ENCODE measurements at regions not wholly inside any gene's neighbourhood (a gene's known extent, or its start where the extent isn't known, plus 50 kb on each side); places are given as distances from the start of the nearest gene placed in this dataset.

GRCh38 chr16:51302042-51302441 lies 151.0 kb upstream of the SALL1 start:
- H3K36me3 Mint-ChIP-seq = no peaks in the 10 kb centered on the region
- no peak overlapping the region for H3K27ac Mint-ChIP-seq
- POLR2A ChIA-PET = no interaction called here
- ATAC-seq = no peak
- no peak overlapping the region for H3K4me3 Mint-ChIP-seq
- no peaks in the 10 kb centered on the region for H3K4me1 Mint-ChIP-seq
- DNase-seq = no peak
- H3K9me3 Mint-ChIP-seq = peaks cover 0 to 10% (median 7%) of the 10 kb centered on the region in 9 donors
- peaks cover 0 to 4% (median 0%) of the 10 kb centered on the region in 5 donors for H3K27me3 Mint-ChIP-seq

GRCh38 chr16:51298800-51299199 lies 147.7 kb upstream of the SALL1 start:
- Mint-ChIP-seq H3K27me3 (no peaks in the 10 kb centered on the region), H3K36me3 (no peaks in the 10 kb centered on the region), H3K27ac (no peak overlapping the region), H3K9me3 (peaks cover 0 to 16% (median 6%) of the 10 kb centered on the region in 9 donors), H3K4me3 (no peak overlapping the region), H3K4me1 (no peaks in the 10 kb centered on the region)
- ATAC-seq (no peak), DNase-seq (no peak)
- POLR2A ChIA-PET = no interaction called here

GRCh38 chr16:51290442-51291285 lies 139.6 kb upstream of the SALL1 start:
- POLR2A ChIA-PET = no interaction called here
- no peaks in the 10 kb centered on the region for H3K27me3 Mint-ChIP-seq
- no peaks in the 10 kb centered on the region for H3K36me3 Mint-ChIP-seq
- DNase-seq (no peak), ATAC-seq (no peak)
- no peak overlapping the region for H3K27ac Mint-ChIP-seq
- H3K4me1 Mint-ChIP-seq = no peaks in the 10 kb centered on the region
- H3K9me3 Mint-ChIP-seq = peaks cover 0 to 6% (median 2%) of the 10 kb centered on the region in 9 donors
- no peak overlapping the region for H3K4me3 Mint-ChIP-seq

GRCh38 chr16:51289336-51289735 lies 138.3 kb upstream of the SALL1 start:
- H3K27me3 Mint-ChIP-seq = no peaks in the 10 kb centered on the region
- POLR2A ChIA-PET = no interaction called here
- ATAC-seq (no peak), DNase-seq (no peak)
- H3K36me3 Mint-ChIP-seq = no peaks in the 10 kb centered on the region
- H3K27ac Mint-ChIP-seq = no peak overlapping the region
- H3K4me1 Mint-ChIP-seq = no peaks in the 10 kb centered on the region
- H3K4me3 Mint-ChIP-seq = no peak overlapping the region
- H3K9me3 Mint-ChIP-seq = peaks cover 0 to 6% (median 2%) of the 10 kb centered on the region in 9 donors

- no peaks in the 10 kb centered on the region for H3K4me1 Mint-ChIP-seq
- no peak overlapping the region for H3K4me3 Mint-ChIP-seq
- DNase-seq (no peak), ATAC-seq (no peak)
- H3K27ac Mint-ChIP-seq = no peak overlapping the region
- peaks cover 0 to 5% (median 0%) of the 10 kb centered on the region in 5 donors for H3K27me3 Mint-ChIP-seq
- POLR2A ChIA-PET = no interaction called here
- H3K9me3 Mint-ChIP-seq = peaks cover 0 to 9% (median 0%) of the 10 kb centered on the region in 9 donors
- H3K36me3 Mint-ChIP-seq = no peaks in the 10 kb centered on the region
These were observed 136.2 kb upstream of the SALL1 start for GRCh38 chr16:51287121-51287755.

- ATAC-seq (no peak), DNase-seq (no peak)
- POLR2A ChIA-PET = no interaction called here
- H3K27me3 Mint-ChIP-seq = peaks cover 0 to 5% (median 0%) of the 10 kb centered on the region in 5 donors
- H3K4me1 Mint-ChIP-seq = no peaks in the 10 kb centered on the region
- H3K4me3 Mint-ChIP-seq = no peak overlapping the region
- H3K9me3 Mint-ChIP-seq = peaks cover 0 to 9% (median 0%) of the 10 kb centered on the region in 9 donors
- H3K36me3 Mint-ChIP-seq = no peaks in the 10 kb centered on the region
- H3K27ac Mint-ChIP-seq = no peak overlapping the region
These were observed 135.2 kb upstream of the SALL1 start for GRCh38 chr16:51286272-51286671.

GRCh38 chr16:51276336-51276735 lies 125.3 kb upstream of the SALL1 start:
- Mint-ChIP-seq H3K27ac (no peak overlapping the region), H3K36me3 (no peaks in the 10 kb centered on the region), H3K27me3 (peaks cover 0 to 3% (median 0%) of the 10 kb centered on the region in 5 donors), H3K9me3 (peaks cover 0 to 9% (median 6%) of the 10 kb centered on the region in 9 donors), H3K4me3 (no peak overlapping the region), H3K4me1 (no peaks in the 10 kb centered on the region)
- POLR2A ChIA-PET = no interaction called here
- DNase-seq = no peak
- no peak for ATAC-seq

- POLR2A ChIA-PET = no interaction called here
- Mint-ChIP-seq H3K27me3 (peaks cover 0 to 3% (median 0%) of the 10 kb centered on the region in 5 donors), H3K36me3 (no peaks in the 10 kb centered on the region), H3K4me3 (no peak overlapping the region), H3K27ac (no peak overlapping the region), H3K4me1 (no peaks in the 10 kb centered on the region), H3K9me3 (peaks cover 0 to 32% (median 4%) of the 10 kb centered on the region in 9 donors)
- DNase-seq = no peak
- no peak for ATAC-seq
These were observed 121.3 kb upstream of the SALL1 start for GRCh38 chr16:51272420-51272819.

GRCh38 chr16:51271156-51271701 lies 120.2 kb upstream of the SALL1 start:
- POLR2A ChIA-PET = no interaction called here
- no peak for DNase-seq

GRCh38 chr16:51268237-51268636 lies 117.2 kb upstream of the SALL1 start:
- Mint-ChIP-seq H3K27me3 (peaks cover 0 to 3% (median 0%) of the 10 kb centered on the region in 5 donors), H3K36me3 (peaks cover 0 to 4% (median 0%) of the 10 kb centered on the region in 3 donors), H3K4me3 (no peak overlapping the region), H3K27ac (no peak overlapping the region), H3K9me3 (peaks cover 5 to 58% (median 12%) of the 10 kb centered on the region in 9 donors), H3K4me1 (no peaks in the 10 kb centered on the region)
- POLR2A ChIA-PET = no interaction called here
- ATAC-seq = no peak
- no peak for DNase-seq

More at GRCh38 chr16:51271156-51271701, 120.2 kb upstream of the SALL1 start:
- Mint-ChIP-seq H3K27me3 (peaks cover 0 to 3% (median 0%) of the 10 kb centered on the region in 5 donors), H3K36me3 (no peaks in the 10 kb centered on the region), H3K9me3 (peaks cover 0 to 41% (median 7%) of the 10 kb centered on the region in 9 donors), H3K27ac (no peak overlapping the region), H3K4me1 (no peaks in the 10 kb centered on the region), H3K4me3 (no peak overlapping the region)
- no peak for ATAC-seq

GRCh38 chr16:51267681-51268080 lies 116.6 kb upstream of the SALL1 start:
- H3K36me3 Mint-ChIP-seq = peaks cover 0 to 5% (median 0%) of the 10 kb centered on the region in 3 donors
- POLR2A ChIA-PET = no interaction called here

GRCh38 chr16:51262428-51262827 lies 111.4 kb upstream of the SALL1 start:
- H3K4me3 Mint-ChIP-seq = no peak overlapping the region
- ATAC-seq (no peak), DNase-seq (no peak)
- H3K4me1 Mint-ChIP-seq = no peaks in the 10 kb centered on the region
- H3K36me3 Mint-ChIP-seq = peaks cover 0 to 5% (median 0%) of the 10 kb centered on the region in 3 donors
- peaks cover 0 to 67% (median 18%) of the 10 kb centered on the region in 9 donors for H3K9me3 Mint-ChIP-seq
- H3K27me3 Mint-ChIP-seq = no peaks in the 10 kb centered on the region
- H3K27ac Mint-ChIP-seq = no peak overlapping the region
- POLR2A ChIA-PET = no interaction called here

More at GRCh38 chr16:51267681-51268080, 116.6 kb upstream of the SALL1 start:
- peaks cover 5 to 61% (median 12%) of the 10 kb centered on the region in 9 donors for H3K9me3 Mint-ChIP-seq
- no peaks in the 10 kb centered on the region for H3K4me1 Mint-ChIP-seq
- DNase-seq (no peak), ATAC-seq (no peak)
- H3K27ac Mint-ChIP-seq = no peak overlapping the region
- peaks cover 0 to 3% (median 0%) of the 10 kb centered on the region in 5 donors for H3K27me3 Mint-ChIP-seq
- no peak overlapping the region for H3K4me3 Mint-ChIP-seq

GRCh38 chr16:51261919-51262318 lies 110.8 kb upstream of the SALL1 start:
- Mint-ChIP-seq H3K4me1 (no peaks in the 10 kb centered on the region), H3K27ac (no peak overlapping the region)

More at GRCh38 chr16:51261919-51262318, 110.8 kb upstream of the SALL1 start:
- DNase-seq (no peak), ATAC-seq (no peak)
- POLR2A ChIA-PET = no interaction called here
- Mint-ChIP-seq H3K36me3 (peaks cover 0 to 5% (median 0%) of the 10 kb centered on the region in 3 donors), H3K27me3 (no peaks in the 10 kb centered on the region), H3K9me3 (peaks cover 0 to 65% (median 18%) of the 10 kb centered on the region in 9 donors), H3K4me3 (no peak overlapping the region)
